ENCODE measurements at regions not wholly inside any gene's neighbourhood (a gene's known extent, or its start where the extent isn't known, plus 50 kb on each side); places are given as distances from the start of the nearest gene placed in this dataset.

DNA sequence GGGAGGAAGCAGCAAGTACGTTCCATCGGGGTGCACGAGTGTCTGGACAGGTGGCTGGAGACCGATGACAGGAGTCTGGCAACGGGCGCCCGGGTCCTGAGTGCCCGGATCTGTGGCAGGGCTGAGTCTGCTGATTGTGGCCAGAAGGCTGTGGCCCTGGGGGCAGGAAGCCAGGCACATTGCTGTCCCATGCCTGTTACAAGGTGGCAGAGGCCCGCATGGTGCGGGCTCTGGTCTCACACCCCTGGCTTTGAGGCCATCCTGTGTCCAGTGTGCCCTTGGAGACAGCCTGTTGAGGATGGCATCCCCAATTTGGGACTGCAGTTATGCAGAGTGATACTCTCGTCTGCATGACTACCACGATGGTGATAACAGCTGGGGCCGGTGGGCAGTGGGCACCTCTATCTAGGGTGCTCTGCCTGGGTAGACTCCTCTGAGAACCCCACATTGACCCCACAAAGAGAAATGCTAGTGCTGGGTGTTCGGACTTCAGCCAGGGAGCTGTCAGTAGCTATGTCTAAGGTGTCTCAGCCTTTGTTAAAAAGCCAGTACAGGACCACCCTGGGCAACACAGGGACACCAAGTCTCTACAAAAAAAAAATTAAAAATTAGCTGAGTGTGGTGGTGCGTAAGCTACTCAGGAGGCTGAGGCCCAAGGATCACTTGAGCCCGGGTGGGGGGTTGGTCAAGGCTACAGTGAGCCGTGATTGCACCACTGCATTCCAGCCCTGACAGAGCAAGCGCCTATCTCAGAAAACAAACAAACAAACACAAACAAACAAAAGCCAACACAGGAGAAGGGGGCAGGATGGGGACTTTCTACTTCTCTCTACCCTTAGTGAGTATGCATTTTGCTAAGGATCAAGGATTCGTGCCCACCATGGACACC lies 88.3 kb downstream of the RHOB start (continued):
- TF ChIP-seq THAP9 (CRISPR knock-in tag; IDR thresholded peaks at IDR 0.05; ENCODE audit: borderline replicate concordance) (0 out of 2 replicates have a peak, but pooled peaks have one; percentile 7), ZNF253 (CRISPR knock-in tag; IDR thresholded peaks at IDR 0.05; ENCODE audit: borderline replicate concordance) (no peak), ZNF432 (CRISPR knock-in tag; IDR thresholded peaks at IDR 0.05; ENCODE audit: borderline replicate concordance) (no peak), ZNF260 (CRISPR knock-in tag; IDR thresholded peaks at IDR 0.05; ENCODE audit: borderline replicate concordance, low read depth) (no peak), GATAD2A (CRISPR knock-in tag; IDR thresholded peaks at IDR 0.05) (peak; percentile 93), HNF4G (IDR thresholded peaks at IDR 0.05; ENCODE audit: borderline replicate concordance, low read depth, low read length) (no peak), HNF4G (CRISPR knock-in tag; IDR thresholded peaks at IDR 0.05; ENCODE audit: borderline replicate concordance, low read depth) (no peak), RBM22 (optimal IDR thresholded peaks at IDR 0.05; ENCODE audit: low read length) (no peak), ZNF414 (CRISPR knock-in tag; IDR thresholded peaks at IDR 0.05) (no peak), NR2F6 (IDR thresholded peaks at IDR 0.05) (peak; percentile 42; the same call in 1 of the 2 replicates), NR2F6 (CRISPR knock-in tag; IDR thresholded peaks at IDR 0.05) (peak; percentile 71), PRDM4 (CRISPR knock-in tag; IDR thresholded peaks at IDR 0.05; ENCODE audit: borderline replicate concordance) (no peak), ZNF333 (CRISPR knock-in tag; IDR thresholded peaks at IDR 0.05; ENCODE audit: borderline replicate concordance) (no peak), HNF1B (CRISPR knock-in tag; IDR thresholded peaks at IDR 0.05) (peak; percentile 18), ZNF614 (CRISPR knock-in tag; IDR thresholded peaks at IDR 0.05; ENCODE audit: borderline replicate concordance) (no peak), ZNF101 (CRISPR knock-in tag; IDR thresholded peaks at IDR 0.05; ENCODE audit: borderline replicate concordance, low read depth) (no peak)
- TF ChIP-seq, protein P1, sequence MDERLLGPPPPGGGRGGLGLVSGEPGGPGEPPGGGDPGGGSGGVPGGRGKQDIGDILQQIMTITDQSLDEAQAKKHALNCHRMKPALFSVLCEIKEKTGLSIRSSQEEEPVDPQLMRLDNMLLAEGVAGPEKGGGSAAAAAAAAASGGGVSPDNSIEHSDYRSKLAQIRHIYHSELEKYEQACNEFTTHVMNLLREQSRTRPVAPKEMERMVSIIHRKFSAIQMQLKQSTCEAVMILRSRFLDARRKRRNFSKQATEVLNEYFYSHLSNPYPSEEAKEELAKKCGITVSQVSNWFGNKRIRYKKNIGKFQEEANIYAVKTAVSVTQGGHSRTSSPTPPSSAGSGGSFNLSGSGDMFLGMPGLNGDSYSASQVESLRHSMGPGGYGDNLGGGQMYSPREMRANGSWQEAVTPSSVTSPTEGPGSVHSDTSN (CRISPR knock-in tag; IDR thresholded peaks at IDR 0.05) = 0 out of 2 replicates have a peak, but pooled peaks have one; percentile 6
- TF ChIP-seq, protein P2, sequence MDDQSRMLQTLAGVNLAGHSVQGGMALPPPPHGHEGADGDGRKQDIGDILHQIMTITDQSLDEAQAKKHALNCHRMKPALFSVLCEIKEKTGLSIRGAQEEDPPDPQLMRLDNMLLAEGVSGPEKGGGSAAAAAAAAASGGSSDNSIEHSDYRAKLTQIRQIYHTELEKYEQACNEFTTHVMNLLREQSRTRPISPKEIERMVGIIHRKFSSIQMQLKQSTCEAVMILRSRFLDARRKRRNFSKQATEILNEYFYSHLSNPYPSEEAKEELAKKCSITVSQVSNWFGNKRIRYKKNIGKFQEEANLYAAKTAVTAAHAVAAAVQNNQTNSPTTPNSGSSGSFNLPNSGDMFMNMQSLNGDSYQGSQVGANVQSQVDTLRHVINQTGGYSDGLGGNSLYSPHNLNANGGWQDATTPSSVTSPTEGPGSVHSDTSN (CRISPR knock-in tag; IDR thresholded peaks at IDR 0.05; ENCODE audit: borderline replicate concordance) = no peak

All from HepG2 (cell line).